RWPE2 (cell line): ENCODE measurements at regions not wholly inside any gene's neighbourhood (a gene's known extent, or its start where the extent isn't known, plus 50 kb on each side); places are given as distances from the start of the nearest gene placed in this dataset.

Experiments used
- ATAC-seq: fragments of 200-7000 bp; cut with Tn5 transposase; 3 replicates; pipeline ENCODE4 v1.9.1; 2021; ENCODE audit warnings: low read depth
- DNase-seq: peaks from one replicate; pipeline ENCODE4 v3.0.0-alpha.2; 2020; ENCODE audit warnings: low spot score
- H3K27ac ChIP-seq: fragments of 450-650 bp; 2 replicates; pipeline ENCODE4 v1.5.1; 2017; ENCODE audit warnings: mild to moderate bottlenecking; ENCODE audit not compliant: poor library complexity, severe bottlenecking
- H3K27me3 ChIP-seq: fragments of 250-450 bp; sonication (Bioruptor Pico); 2 replicates; pipeline ENCODE4 v1.5.1; 2021; ENCODE audit warnings: mild to moderate bottlenecking, moderate library complexity; ENCODE audit not compliant: insufficient read depth, poor library complexity, severe bottlenecking
- H3K36me3 ChIP-seq: fragments of 250-450 bp; sonication (Bioruptor Pico); 2 replicates; pipeline ENCODE4 v1.5.1; 2020; ENCODE audit warnings: low read depth, mild to moderate bottlenecking, moderate library complexity
- H3K4me1 ChIP-seq: fragments of 250-450 bp; sonication (Bioruptor Pico); 2 replicates; pipeline ENCODE4 v1.5.1; 2021; ENCODE audit warnings: mild to moderate bottlenecking, moderate library complexity; ENCODE audit not compliant: insufficient read depth, poor library complexity, severe bottlenecking
- H3K4me3 ChIP-seq: fragments of 250-450 bp; sonication (Bioruptor Pico); 2 replicates; pipeline ENCODE4 v1.5.1; 2021; ENCODE audit warnings: mild to moderate bottlenecking, moderate library complexity; ENCODE audit not compliant: severe bottlenecking
- H3K9me3 ChIP-seq: fragments of 250-450 bp; sonication (Bioruptor Pico); 2 replicates; pipeline ENCODE4 v1.5.1; 2021; ENCODE audit warnings: mild to moderate bottlenecking, moderate library complexity; ENCODE audit not compliant: severe bottlenecking
- CTCF ChIP-seq: fragments of 450-650 bp; IDR thresholded peaks from one replicate; pipeline ENCODE4 v1.5.1; 2017; ENCODE audit warnings: mild to moderate bottlenecking, moderate library complexity; ENCODE audit not compliant: poor library complexity, severe bottlenecking

GRCh38 chr19:29324291-29324680 is 111.3 kb upstream of the UQCRFS1 start:
- Histone ChIP-seq H3K27ac (no peak overlapping the region), H3K9me3 (no peaks in the 10 kb centered on the region), H3K4me3 (no peak overlapping the region), H3K4me1 (no peaks in the 10 kb centered on the region), H3K27me3 (no peaks in the 10 kb centered on the region), H3K36me3 (no peaks in the 10 kb centered on the region)
- DNase-seq: no peak
- ATAC-seq: no peak
- no peak for TF ChIP-seq CTCF

GRCh38 chr19:29324717-29325116 is 111.8 kb upstream of the UQCRFS1 start:
- Histone ChIP-seq H3K27ac (no peak overlapping the region), H3K27me3 (no peaks in the 10 kb centered on the region), H3K36me3 (no peaks in the 10 kb centered on the region), H3K4me3 (no peak overlapping the region), H3K9me3 (no peaks in the 10 kb centered on the region), H3K4me1 (no peaks in the 10 kb centered on the region)
- DNase-seq (no peak), ATAC-seq (no peak)
- TF ChIP-seq CTCF: no peak

- ATAC-seq (no peak), DNase-seq (no peak)
- Histone ChIP-seq H3K36me3 (no peaks in the 10 kb centered on the region), H3K4me3 (no peak overlapping the region), H3K27me3 (no peaks in the 10 kb centered on the region), H3K9me3 (no peaks in the 10 kb centered on the region), H3K27ac (no peak overlapping the region), H3K4me1 (no peaks in the 10 kb centered on the region)
- TF ChIP-seq CTCF: no peak
These were observed 112.5 kb upstream of the UQCRFS1 start for GRCh38 chr19:29325241-29325975.

GRCh38 chr19:29326351-29326750 is 113.4 kb upstream of the UQCRFS1 start:
- no peaks in the 10 kb centered on the region for H3K36me3 ChIP-seq
- H3K4me1 ChIP-seq: no peaks in the 10 kb centered on the region
- H3K4me3 ChIP-seq: no peak overlapping the region
- H3K27ac ChIP-seq: no peak overlapping the region
- H3K9me3 ChIP-seq: no peaks in the 10 kb centered on the region
- ATAC-seq (no peak), DNase-seq (no peak)
- no peaks in the 10 kb centered on the region for H3K27me3 ChIP-seq
- TF ChIP-seq CTCF: no peak

- TF ChIP-seq CTCF: no peak
- Histone ChIP-seq H3K36me3 (no peaks in the 10 kb centered on the region), H3K9me3 (no peaks in the 10 kb centered on the region), H3K27ac (no peak overlapping the region), H3K4me1 (no peaks in the 10 kb centered on the region), H3K27me3 (no peaks in the 10 kb centered on the region), H3K4me3 (no peak overlapping the region)
- DNase-seq (no peak), ATAC-seq (no peak)
These were observed 114.2 kb upstream of the UQCRFS1 start for GRCh38 chr19:29326849-29327840.
